Stomach (tissue), 8 donors: ENCODE measurements at regions not wholly inside any gene's neighbourhood (a gene's known extent, or its start where the extent isn't known, plus 50 kb on each side); places are given as distances from the start of the nearest gene placed in this dataset.

Experiments
- DNase-seq, 2 donors: peaks; one replicate each; pipeline versions ENCODE4 v3.0.0 to v3.0.0-alpha.2; 2013 to 2019
- H3K27ac ChIP-seq, 5 donors: fragments of 200-600 bp in 4 of 5; sonication (generic) in 4 of 5; one replicate each; pipeline ENCODE4 v1.5.1; 2013 to 2019; ENCODE audit warnings: mild to moderate bottlenecking in 1 of 5, moderate library complexity in 1 of 5
- H3K27me3 ChIP-seq, 3 donors: fragments of 200-600 bp; sonication (generic); one replicate each; pipeline ENCODE4 v1.5.1; 2017 to 2019; ENCODE audit warnings: mixed run types in 1 of 3
- H3K36me3 ChIP-seq, 4 donors: fragments of 200-600 bp; sonication (generic); 1 replicate in 3 of 4; 2 replicates in 1 of 4; pipeline ENCODE4 v1.5.1; 2016 to 2019
- H3K4me1 ChIP-seq, 4 donors: fragments of 200-600 bp; sonication (generic); one replicate each; pipeline ENCODE4 v1.5.1; 2016 to 2019
- H3K4me3 ChIP-seq, 4 donors: fragments of 200-600 bp; sonication (generic) in 3 of 4; one replicate each; pipeline ENCODE4 v1.5.1; 2016 to 2019; ENCODE audit warnings: mild to moderate bottlenecking in 1 of 4
- H3K9me3 ChIP-seq, 4 donors: fragments of 200-600 bp; sonication (generic); one replicate each; pipeline ENCODE4 v1.5.1; 2016 to 2019
- EP300 ChIP-seq: sonication (generic); formaldehyde crosslinking; IDR thresholded peaks from one replicate; pipeline ENCODE4 v1.6.1; 2017; ENCODE audit warnings: antibody characterized with exemption
- POLR2A ChIP-seq, 4 donors: fragments of 450-650 bp; IDR thresholded peaks; one replicate each; pipeline ENCODE4 v1.6.1; 2016; ENCODE audit warnings: antibody characterized with exemption in 4 of 4, control low read depth in 2 of 4, mild to moderate bottlenecking in 1 of 4, moderate library complexity in 1 of 4
- POLR2AphosphoS5 ChIP-seq, 3 donors: sonication (generic); formaldehyde crosslinking; IDR thresholded peaks; one replicate each; pipeline ENCODE4 v1.6.1; 2016; ENCODE audit warnings: antibody characterized with exemption in 3 of 3
- WGBS, 5 donors: extraction: QIAGEN DNeasy Blood & Tissue Kit in 3 of 5; methylation state at CpG; one replicate each; pipeline versions ENCODE4 v1.1.5 to v1.1.7; 2013 to 2018; 5-methylcytosine and 5-hydroxymethylcytosine counted together
- intact Hi-C: fragments of 100-400 bp; cut with DNase I; formaldehyde crosslinking; loops from one replicate; pipeline ENCODE4 v1.15.1; 2023; ENCODE audit warnings: low total_unique reads
- TF ChIP-seq, protein P1 (sequence below), 7 experiments: fragments of 450-650 bp in 4 of 7; fragments of 200-600 bp in 3 of 7; sonication (generic) in 3 of 7; IDR thresholded peaks; one replicate each; pipeline ENCODE4 v1.5.1; 2016 to 2019; ENCODE audit warnings: antibody characterized with exemption in 7 of 7, control low read depth in 2 of 7, mild to moderate bottlenecking in 1 of 7
- donor health status: healthy with polysubstance abuse.
- donor health status: Bipolar disorder and iron deficiency.
- donor health status: healthy.

DNA sequence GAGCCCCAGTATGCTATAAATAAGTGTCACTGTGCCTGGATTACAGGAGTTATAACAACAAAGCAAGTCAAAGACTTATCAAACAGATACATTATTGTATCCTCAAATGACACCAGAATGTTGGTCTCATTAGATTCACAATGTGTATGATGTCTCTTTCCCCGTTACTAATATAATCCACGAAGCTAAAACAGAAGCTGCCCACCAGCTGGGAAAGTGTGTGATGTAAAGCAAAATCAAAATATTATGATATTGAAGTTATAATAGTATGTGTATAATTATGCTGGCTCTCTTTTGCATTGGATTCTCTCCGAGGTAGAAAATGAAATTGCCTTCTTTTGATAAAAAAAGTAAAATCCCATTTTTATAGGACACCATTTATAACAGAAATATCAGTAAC, 127.3 kb upstream of the MAN2A1 start:
- Histone ChIP-seq H3K36me3 (no peaks in the 10 kb centered on the region), H3K9me3 (no peaks in the 10 kb centered on the region), H3K4me1 (no peaks in the 10 kb centered on the region), H3K27ac (no peak overlapping the region), H3K4me3 (no peak overlapping the region), H3K27me3 (no peaks in the 10 kb centered on the region)
- no peak for DNase-seq
- TF ChIP-seq POLR2AphosphoS5 (IDR thresholded peaks at IDR 0.05) (no peak), EP300 (no peak), POLR2A (IDR thresholded peaks at IDR 0.05) (no peak)
- TF ChIP-seq, protein P1, sequence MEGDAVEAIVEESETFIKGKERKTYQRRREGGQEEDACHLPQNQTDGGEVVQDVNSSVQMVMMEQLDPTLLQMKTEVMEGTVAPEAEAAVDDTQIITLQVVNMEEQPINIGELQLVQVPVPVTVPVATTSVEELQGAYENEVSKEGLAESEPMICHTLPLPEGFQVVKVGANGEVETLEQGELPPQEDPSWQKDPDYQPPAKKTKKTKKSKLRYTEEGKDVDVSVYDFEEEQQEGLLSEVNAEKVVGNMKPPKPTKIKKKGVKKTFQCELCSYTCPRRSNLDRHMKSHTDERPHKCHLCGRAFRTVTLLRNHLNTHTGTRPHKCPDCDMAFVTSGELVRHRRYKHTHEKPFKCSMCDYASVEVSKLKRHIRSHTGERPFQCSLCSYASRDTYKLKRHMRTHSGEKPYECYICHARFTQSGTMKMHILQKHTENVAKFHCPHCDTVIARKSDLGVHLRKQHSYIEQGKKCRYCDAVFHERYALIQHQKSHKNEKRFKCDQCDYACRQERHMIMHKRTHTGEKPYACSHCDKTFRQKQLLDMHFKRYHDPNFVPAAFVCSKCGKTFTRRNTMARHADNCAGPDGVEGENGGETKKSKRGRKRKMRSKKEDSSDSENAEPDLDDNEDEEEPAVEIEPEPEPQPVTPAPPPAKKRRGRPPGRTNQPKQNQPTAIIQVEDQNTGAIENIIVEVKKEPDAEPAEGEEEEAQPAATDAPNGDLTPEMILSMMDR (IDR thresholded peaks at IDR 0.05), result no peak
- WGBS, 5 donors, result 58 to 79% (median 73%) methylated on average over 3 of the region's 3 CpGs
- intact Hi-C loops, result no loop called here

DNA sequence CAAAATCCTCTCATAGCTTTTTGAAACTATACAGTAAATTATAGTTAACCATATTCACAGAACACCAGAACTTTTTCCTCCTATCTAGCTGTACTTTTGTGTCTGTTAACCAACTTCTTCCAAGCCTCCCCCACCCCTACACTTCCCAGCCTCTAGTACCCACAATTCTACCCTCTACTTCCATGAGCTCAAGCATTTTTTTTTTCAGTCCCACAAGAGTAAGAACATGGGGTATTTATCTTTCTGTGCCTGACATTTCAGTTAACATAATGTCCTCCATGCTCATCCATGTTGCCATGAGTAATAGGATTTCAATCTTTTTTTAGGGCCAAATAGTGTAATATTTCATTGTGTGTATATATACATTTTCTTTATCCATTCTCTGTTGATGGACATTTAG, 128.3 kb upstream of the MAN2A1 start:
- Histone ChIP-seq H3K9me3 (no peaks in the 10 kb centered on the region), H3K4me3 (no peak overlapping the region), H3K36me3 (no peaks in the 10 kb centered on the region), H3K27me3 (no peaks in the 10 kb centered on the region), H3K4me1 (no peaks in the 10 kb centered on the region), H3K27ac (no peak overlapping the region)
- TF ChIP-seq POLR2AphosphoS5 (IDR thresholded peaks at IDR 0.05), result no peak
- no peak for TF ChIP-seq EP300
- TF ChIP-seq, protein P1 (IDR thresholded peaks at IDR 0.05), result no peak
- TF ChIP-seq POLR2A (IDR thresholded peaks at IDR 0.05), result no peak
- DNase-seq, result no peak
- intact Hi-C loops, result no loop called here

DNA sequence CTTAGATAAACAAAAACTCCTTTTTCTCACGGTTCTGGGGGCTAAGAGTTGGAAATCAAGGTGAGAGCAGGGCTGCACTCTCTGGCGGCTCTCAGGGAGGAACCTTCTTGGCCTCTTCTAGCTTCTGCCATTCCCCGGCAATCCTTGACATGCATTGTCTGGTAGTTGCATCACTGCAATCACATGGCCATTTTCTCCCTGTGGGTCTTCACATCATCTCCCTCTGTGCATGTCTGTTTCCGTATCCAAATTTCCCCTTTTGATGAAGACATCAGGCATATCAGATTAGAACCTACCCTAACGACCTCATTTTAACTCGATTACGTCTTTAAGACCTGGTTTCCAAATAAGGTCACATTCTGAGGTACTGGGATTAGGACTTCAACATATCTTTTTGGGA, 129.2 kb upstream of the MAN2A1 start:
- DNase-seq, result no peak
- Histone ChIP-seq H3K36me3 (no peaks in the 10 kb centered on the region), H3K27me3 (no peaks in the 10 kb centered on the region), H3K27ac (no peak overlapping the region), H3K4me1 (no peaks in the 10 kb centered on the region), H3K9me3 (no peaks in the 10 kb centered on the region), H3K4me3 (no peak overlapping the region)
- TF ChIP-seq EP300, result no peak
- TF ChIP-seq POLR2AphosphoS5 (IDR thresholded peaks at IDR 0.05), result no peak
- no peak for TF ChIP-seq POLR2A (IDR thresholded peaks at IDR 0.05)
- TF ChIP-seq, protein P1 (IDR thresholded peaks at IDR 0.05), result no peak
- WGBS, 5 donors, result 74 to 88% (median 84%) methylated on average over 7 of the region's 7 CpGs
- intact Hi-C loops, result no loop called here

DNA sequence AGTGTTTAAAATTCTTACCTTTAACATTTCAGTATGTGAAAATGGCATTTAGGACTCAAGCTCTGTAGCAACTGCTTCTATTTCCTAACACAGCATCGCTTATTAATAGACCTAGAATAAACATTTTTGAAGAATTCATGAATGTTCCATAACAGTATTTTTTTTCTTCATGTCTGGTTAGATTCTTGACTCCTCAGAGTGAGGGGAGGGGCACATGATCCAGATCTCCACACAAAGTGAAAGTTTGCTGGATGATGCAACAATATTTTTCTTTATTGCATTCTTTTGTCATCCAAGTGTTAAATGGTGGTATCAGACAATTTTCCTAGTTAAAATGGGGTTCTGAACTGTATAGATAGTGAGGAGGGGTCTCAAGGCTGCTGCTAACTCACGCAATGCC, 130.8 kb upstream of the MAN2A1 start:
- no peak for DNase-seq
- no peaks in the 10 kb centered on the region for H3K27me3 ChIP-seq
- H3K4me3 ChIP-seq, result no peak overlapping the region
- no peaks in the 10 kb centered on the region for H3K9me3 ChIP-seq
- H3K36me3 ChIP-seq, result no peaks in the 10 kb centered on the region
- H3K27ac ChIP-seq, result no peak overlapping the region
- H3K4me1 ChIP-seq, result no peaks in the 10 kb centered on the region
- intact Hi-C loops, result no loop called here
- no peak for TF ChIP-seq EP300
- TF ChIP-seq, protein P1 (IDR thresholded peaks at IDR 0.05), result no peak
- TF ChIP-seq POLR2AphosphoS5 (IDR thresholded peaks at IDR 0.05), result no peak
- TF ChIP-seq POLR2A (IDR thresholded peaks at IDR 0.05), result no peak
- WGBS, 5 donors, result 68 to 92% (median 83%) methylated on average over 2 of the region's 2 CpGs
